HG02852 (cell line): ENCODE measurements at regions not wholly inside any gene's neighbourhood (a gene's known extent, or its start where the extent isn't known, plus 50 kb on each side); places are given as distances from the start of the nearest gene placed in this dataset.

ENCODE experiments used
- ATAC-seq: cut with Tn5 transposase; IDR thresholded peaks from one replicate; pipeline ENCODE4 v1.9.1; 2021; ENCODE audit warnings: mild to moderate bottlenecking, moderate library complexity; ENCODE audit not compliant: unreplicated experiment

GRCh38 chr5:129821477-129822131, 73.7 kb downstream of the MINAR2 start:
- no peak for ATAC-seq

GRCh38 chr5:129830288-129830687, 74.0 kb upstream of the CHSY3 start:
- no peak for ATAC-seq

DNA sequence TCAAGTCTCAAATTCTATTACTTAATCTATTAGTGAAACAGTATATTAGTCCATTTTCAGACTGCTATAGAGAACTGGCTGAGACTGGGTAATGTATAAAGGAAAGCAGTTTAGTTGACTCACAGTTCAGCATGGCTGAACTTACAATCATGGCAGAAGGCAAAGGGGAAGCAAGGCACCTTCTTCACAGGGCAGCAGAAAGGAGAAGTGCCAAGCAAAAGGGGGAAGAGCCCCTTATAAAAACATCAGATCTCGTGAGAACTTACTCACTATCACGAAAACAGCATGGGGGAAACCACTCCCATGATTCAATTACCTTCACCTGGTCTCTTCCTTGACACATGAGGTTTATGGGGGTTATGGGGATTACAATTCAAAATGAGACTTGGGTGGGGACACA, 67.9 kb upstream of the CHSY3 start:
- no peak for ATAC-seq

DNA sequence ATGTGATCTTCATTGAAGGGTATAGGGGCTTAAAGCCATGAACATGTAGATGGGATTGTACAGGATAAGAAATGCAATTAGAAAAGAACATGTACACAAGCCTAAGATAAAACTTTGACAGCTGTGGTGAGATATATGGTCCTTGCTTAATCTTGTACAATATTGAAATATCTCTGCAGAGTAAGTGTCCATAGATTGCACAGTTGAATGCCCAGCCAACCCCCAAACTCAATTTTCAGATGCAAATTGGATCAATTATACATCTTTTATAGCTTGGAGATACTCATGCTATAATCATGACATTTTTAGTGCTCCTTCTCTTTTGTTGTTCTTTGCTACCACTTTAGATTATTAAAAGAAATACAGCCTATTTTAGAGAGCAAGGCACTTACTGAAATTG, 59.5 kb upstream of the CHSY3 start:
- ATAC-seq = no peak

DNA sequence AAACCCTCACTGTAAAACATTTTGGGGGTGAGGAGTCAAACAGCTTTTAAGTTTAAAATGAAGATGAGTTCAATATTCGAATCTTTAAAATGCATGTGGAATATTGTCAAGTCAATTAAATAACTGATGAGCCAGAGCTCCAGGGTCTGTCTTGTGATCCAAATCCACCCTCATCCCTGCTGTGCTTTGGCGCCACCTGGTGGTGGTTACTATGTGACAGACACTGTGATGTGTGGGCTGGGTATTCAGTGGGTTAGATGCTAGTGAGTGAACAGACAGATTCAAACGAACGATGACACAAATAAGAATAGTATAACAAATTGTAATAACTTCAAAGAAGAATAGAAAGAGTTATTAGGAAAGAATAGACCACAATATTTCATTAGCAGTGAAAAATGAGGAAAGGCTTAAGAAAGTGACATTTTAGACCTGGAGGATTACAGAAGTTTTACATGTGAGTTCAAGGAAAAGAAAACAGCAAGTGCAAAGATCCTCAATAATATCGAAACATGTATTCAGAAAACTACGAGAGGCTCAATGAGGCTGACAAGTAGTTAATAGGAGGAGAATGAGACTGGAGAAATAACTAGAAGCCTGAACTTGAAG, 51.4 kb upstream of the CHSY3 start:
- ATAC-seq = peak; percentile 99

DNA sequence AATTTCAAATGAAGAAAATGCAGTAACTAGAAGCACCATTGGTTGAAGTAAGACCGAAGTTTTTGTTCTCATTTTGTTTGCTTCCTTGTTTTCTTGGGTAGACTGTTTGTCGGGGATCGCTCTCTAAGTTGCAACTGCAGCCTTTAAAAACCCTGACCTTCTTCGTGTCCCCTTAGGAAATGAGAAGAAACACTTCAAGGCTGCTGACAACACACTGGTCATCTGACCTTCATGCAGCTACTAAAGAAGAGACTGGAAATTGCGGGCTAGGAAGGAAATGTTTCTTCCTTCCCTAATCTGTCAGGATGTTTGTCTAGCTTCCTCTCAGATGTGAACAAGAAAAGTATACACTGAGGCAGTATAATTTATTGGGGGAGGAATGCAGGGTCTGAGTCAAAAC, 50.7 kb upstream of the CHSY3 start:
- ATAC-seq = no peak
